ENCODE measurements at regions not wholly inside any gene's neighbourhood (a gene's known extent, or its start where the extent isn't known, plus 50 kb on each side); places are given as distances from the start of the nearest gene placed in this dataset.
A peak's percentile ranks its signal among the peaks of the same experiment; 100 is the strongest.
"Not testable (repeated sequence)": the region's sequence is repeated elsewhere in the genome, so short reads cannot be mapped to it uniquely, and the experiment has no call there.

- H3K27me3 Mint-ChIP-seq (ENCODE audit: low read depth) = peaks cover 3% of the 10 kb centered on the region; the same call in 1 of the 2 replicates
- H3K9me3 Mint-ChIP-seq = no peaks in the 10 kb centered on the region
- no peaks in the 10 kb centered on the region for H3K36me3 Mint-ChIP-seq
- H3K4me1 Mint-ChIP-seq = no peaks in the 10 kb centered on the region
- DNase-seq (ENCODE audit: low spot score) = no peak
- H3K4me3 Mint-ChIP-seq = no peak overlapping the region
- H3K27ac Mint-ChIP-seq = no peak overlapping the region
- peak; percentile 59 for TF ChIP-seq USF2 (CRISPR knock-in tag; IDR thresholded peaks at IDR 0.05)
- no peak for TF ChIP-seq PRDM15 (CRISPR knock-in tag; IDR thresholded peaks at IDR 0.05)
- POLR2A ChIA-PET = no interaction called here
- CTCF ChIA-PET = no interaction called here
- peak; percentile 55 for ATAC-seq
Measured at GRCh38 chr6:103335412-103335811, 1524.3 kb downstream of the HACE1 start.

- TF ChIP-seq SOX15 (CRISPR knock-in tag; IDR thresholded peaks at IDR 0.05) = no peak
- TF ChIP-seq TEAD4 (CRISPR knock-in tag; IDR thresholded peaks at IDR 0.05) = no peak
- TF ChIP-seq FOXJ3 (CRISPR knock-in tag; IDR thresholded peaks at IDR 0.05; ENCODE audit: borderline replicate concordance) = no peak
- no peak for TF ChIP-seq CDX4 (CRISPR knock-in tag; IDR thresholded peaks at IDR 0.05; ENCODE audit: borderline replicate concordance)
- TF ChIP-seq ZNF532 (CRISPR knock-in tag; IDR thresholded peaks at IDR 0.05; ENCODE audit: borderline replicate concordance) = no peak
- TF ChIP-seq IRF1 (CRISPR knock-in tag; IDR thresholded peaks at IDR 0.05) = no peak
- no peak for TF ChIP-seq ZNF232 (CRISPR knock-in tag; IDR thresholded peaks at IDR 0.05)
- POLR2A ChIA-PET = no interaction called here
- CTCF ChIA-PET = interaction anchor here (0.6 kb wide), 1 partner anchor 1111 kb away, joined by 4 read pairs; no protein-coding TSS in a partner anchor
- no peak overlapping the region for H3K27ac Mint-ChIP-seq
- no peaks in the 10 kb centered on the region for H3K4me1 Mint-ChIP-seq
- H3K27me3 Mint-ChIP-seq (ENCODE audit: low read depth) = no peaks in the 10 kb centered on the region
- no peak for DNase-seq (ENCODE audit: low spot score)
- H3K4me3 Mint-ChIP-seq = no peak overlapping the region
- no peaks in the 10 kb centered on the region for H3K9me3 Mint-ChIP-seq
- no peak for ATAC-seq
- no peaks in the 10 kb centered on the region for H3K36me3 Mint-ChIP-seq
Measured at GRCh38 chr6:103326760-103327757, 1532.7 kb downstream of the HACE1 start.

- no peak overlapping the region for H3K4me3 Mint-ChIP-seq
- ChIA-PET CTCF (no interaction called here), POLR2A (no interaction called here)
- no peaks in the 10 kb centered on the region for H3K27me3 Mint-ChIP-seq (ENCODE audit: low read depth)
- TF ChIP-seq AR (CRISPR knock-in tag; IDR thresholded peaks at IDR 0.05) = no peak
- no peak for TF ChIP-seq ZBTB21 (CRISPR knock-in tag; IDR thresholded peaks at IDR 0.05; ENCODE audit: borderline replicate concordance)
- TF ChIP-seq SMAD3 (CRISPR knock-in tag; IDR thresholded peaks at IDR 0.05; ENCODE audit: borderline replicate concordance) = no peak
- TF ChIP-seq TEAD1 (CRISPR knock-in tag; IDR thresholded peaks at IDR 0.05) = no peak
- no peak for TF ChIP-seq CREB1 (CRISPR knock-in tag; IDR thresholded peaks at IDR 0.05)
- no peak for TF ChIP-seq NFATC4 (CRISPR knock-in tag; IDR thresholded peaks at IDR 0.05)
- H3K9me3 Mint-ChIP-seq = peaks cover 34% of the 10 kb centered on the region
- DNase-seq (ENCODE audit: low spot score) (no peak), ATAC-seq (no peak)
- no peaks in the 10 kb centered on the region for H3K4me1 Mint-ChIP-seq
- H3K27ac Mint-ChIP-seq = no peak overlapping the region
- peaks cover 20% of the 10 kb centered on the region for H3K36me3 Mint-ChIP-seq
Measured at GRCh38 chr6:103313432-103313831, 1546.3 kb downstream of the HACE1 start.

- CTCF ChIA-PET, ATAC-seq: not testable (repeated sequence)
Measured at GRCh38 chr6:103294376-103294775, 1565.3 kb downstream of the HACE1 start.

More at GRCh38 chr6:103294376-103294775, 1565.3 kb downstream of the HACE1 start:
- H3K4me1 Mint-ChIP-seq; H3K27ac Mint-ChIP-seq; H3K27me3 Mint-ChIP-seq (ENCODE audit: low read depth); POLR2A ChIA-PET; H3K9me3 Mint-ChIP-seq; DNase-seq (ENCODE audit: low spot score); H3K36me3 Mint-ChIP-seq; H3K4me3 Mint-ChIP-seq: not testable (repeated sequence)

Measured in WTC11 (cell line).